ENCODE measurements at regions not wholly inside any gene's neighbourhood (a gene's known extent, or its start where the extent isn't known, plus 50 kb on each side); places are given as distances from the start of the nearest gene placed in this dataset.
"Not testable (repeated sequence)": the region's sequence is repeated elsewhere in the genome, so short reads cannot be mapped to it uniquely, and the experiment has no call there.

DNA sequence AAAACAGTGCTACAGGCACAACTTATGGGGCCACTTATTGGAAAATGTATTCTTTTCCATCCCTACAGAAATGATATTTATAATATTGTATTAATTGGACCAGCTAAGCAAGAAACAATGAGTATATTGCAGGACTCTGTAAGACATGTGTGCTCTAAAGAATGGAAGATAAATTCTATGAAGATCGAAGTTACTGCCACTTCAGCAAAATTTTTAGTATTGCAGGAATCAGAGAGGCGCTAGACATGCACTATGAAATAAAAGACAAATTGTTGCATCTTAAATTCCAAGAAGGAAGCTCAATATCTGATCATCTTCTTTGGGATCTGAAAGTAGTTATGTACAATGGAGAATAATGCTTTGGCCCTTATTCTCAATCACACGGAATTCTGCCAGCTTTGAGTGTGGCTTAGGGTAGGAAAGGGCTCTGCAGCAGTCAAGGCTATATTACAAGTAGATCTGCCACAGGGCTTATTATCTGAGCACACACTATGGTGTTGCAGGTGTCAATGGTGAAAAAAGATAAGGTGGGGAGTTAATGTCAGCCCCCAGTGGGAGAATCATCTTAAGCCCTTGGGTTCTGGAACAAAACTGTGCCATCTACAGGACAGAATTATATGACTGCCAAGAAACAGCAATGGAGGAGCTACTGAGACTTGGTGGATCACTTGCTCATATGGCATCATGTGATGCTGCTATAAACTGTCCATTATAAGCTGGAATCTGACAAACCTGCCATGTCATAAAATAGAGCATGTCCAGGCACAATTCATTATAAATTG is 334.0 kb upstream of the NDST3 start:
- peak; percentile 2 for DNase-seq

GRCh38 chr4:117702353-117702752 is 331.9 kb upstream of the NDST3 start:
- DNase-seq, result no peak

GRCh38 chr4:117704721-117705120 is 329.6 kb upstream of the NDST3 start:
- DNase-seq, result no peak

- DNase-seq, result no peak
These were observed 293.6 kb upstream of the NDST3 start for GRCh38 chr4:117740736-117741135.

GRCh38 chr4:117745379-117745778 is 288.9 kb upstream of the NDST3 start:
- not testable (repeated sequence) for DNase-seq

GRCh38 chr4:117755438-117755837 is 278.8 kb upstream of the NDST3 start:
- no peak for DNase-seq

GRCh38 chr4:117768610-117769009 is 265.7 kb upstream of the NDST3 start:
- no peak for DNase-seq

DNA sequence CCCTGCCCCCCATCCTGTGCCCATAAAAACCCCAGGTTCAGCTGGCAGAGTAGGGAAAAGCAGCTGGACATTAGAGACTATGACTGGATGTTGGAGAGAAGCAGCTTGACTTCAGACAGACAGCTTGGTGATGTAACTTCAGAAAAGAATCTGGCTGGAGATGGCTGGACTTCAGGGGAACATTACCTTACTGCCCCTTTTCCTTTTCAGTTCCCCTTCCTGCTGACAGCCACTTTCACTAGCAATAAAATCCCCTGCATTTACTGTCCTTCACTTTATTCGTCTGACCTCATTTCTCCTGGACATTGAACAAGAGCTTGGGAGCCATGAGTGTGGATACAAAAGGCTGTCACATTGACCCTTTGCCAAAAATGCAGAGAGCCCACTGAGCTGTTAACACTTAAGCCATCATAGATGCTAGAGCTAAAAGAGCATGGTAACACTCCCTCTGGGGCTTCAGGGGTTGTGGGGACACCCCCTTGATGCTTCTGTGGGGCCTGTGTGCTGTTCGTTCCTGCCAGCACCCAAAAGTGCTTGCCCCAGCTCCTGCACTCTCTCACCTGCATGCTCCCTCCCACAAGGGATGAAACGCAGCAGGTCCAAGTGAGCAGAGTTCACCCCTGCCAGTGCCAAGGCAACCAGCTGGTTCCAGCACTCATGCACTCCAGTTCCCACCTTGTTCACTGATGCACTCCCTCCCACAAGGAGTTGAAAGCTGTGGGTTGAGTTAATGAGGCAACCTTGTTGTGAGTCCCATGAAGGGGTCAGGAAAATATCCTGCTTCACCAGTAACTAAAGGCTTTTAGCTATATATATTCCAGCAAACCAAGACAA is 263.8 kb upstream of the NDST3 start:
- no peak for DNase-seq

DNA sequence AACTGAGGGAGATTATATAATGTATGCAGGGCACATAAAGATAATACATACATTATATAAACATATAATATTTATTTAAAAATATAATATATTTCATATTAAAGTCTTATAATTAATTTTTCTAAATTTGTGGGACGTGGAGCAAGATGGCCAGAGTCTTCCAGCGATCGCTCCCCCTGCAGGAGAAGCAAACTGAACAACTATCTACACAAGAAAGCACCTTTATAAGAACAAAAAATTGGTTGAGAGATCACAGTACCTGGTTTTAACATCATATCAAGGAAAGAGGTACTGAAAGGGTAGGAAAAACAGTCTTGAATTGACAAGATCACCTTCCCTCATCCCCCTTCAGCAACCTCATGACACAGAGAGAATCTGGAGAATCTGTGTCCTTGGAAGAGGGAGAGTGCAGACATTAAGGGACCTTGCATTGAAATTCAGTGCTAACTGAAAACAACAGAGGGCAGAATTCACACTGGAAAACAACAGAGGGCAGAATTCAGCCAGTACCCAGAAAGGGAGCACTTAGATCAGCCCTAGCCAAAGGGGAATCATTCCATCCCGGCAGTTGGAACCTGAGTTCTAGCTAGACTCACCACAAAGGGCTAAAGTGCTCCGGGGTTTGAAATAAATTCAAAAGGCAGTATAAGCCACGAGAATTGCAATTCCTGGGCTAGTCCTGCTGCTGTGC is 262.5 kb upstream of the NDST3 start:
- peak; percentile 13 for DNase-seq

- no peak for DNase-seq
These were observed 261.0 kb upstream of the NDST3 start for GRCh38 chr4:117773064-117773936.

- peak; percentile 86 for DNase-seq
These were observed 256.6 kb upstream of the NDST3 start for GRCh38 chr4:117777721-117778120.

DNA sequence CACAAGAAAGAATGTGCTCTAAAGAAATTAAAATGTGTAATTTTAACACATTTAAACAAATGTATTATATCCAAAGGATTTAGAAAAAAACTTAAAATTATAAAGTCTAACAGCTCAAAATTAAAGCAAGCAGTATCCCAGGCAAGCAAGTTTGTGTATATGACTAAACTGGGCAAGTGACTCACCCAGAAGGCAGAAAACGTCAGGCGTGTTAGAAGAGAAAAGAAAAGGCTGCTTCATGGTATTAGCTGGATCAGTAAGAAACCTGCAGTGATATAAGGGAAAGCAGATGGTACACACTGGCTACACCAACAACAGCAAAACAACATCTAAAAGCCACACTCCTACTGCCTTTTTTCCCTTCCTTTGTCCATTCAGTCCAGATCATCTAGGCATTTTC is 250.6 kb upstream of the NDST3 start:
- peak; percentile 59 for DNase-seq

- no peak for DNase-seq
These were observed 250.0 kb upstream of the NDST3 start for GRCh38 chr4:117784266-117784665.

GRCh38 chr4:117786566-117786965 is 247.7 kb upstream of the NDST3 start:
- DNase-seq, result no peak

DNA sequence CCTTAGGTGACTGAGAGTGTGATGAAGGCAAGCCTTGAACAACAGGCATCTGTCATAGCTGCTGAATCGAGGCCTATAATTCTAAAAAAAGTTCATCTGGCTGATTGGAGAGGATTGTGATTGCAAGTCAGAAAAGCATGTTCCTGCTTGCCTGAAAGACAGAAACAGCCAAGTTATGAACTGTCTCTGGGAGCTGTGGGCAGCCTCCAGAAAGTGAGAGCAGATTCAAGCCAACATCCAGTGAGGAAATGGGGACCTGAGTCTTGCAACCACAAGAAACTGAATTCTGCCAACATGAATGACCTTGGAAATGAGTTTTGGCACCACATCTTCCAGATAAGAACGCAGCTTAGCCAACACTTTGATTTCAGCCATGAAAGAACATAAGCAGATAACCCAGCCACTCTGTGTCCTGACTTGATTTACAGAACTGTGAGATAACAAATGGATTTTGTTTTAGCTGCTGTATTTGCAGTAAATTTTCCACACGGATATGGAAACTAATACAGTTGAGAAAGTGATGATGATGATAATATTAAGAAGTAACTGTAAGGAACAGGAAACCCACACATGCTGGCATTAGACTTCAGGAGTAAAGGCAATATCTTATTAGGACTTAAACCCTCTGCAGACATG is 240.3 kb upstream of the NDST3 start:
- peak; percentile 16 for DNase-seq

DNA sequence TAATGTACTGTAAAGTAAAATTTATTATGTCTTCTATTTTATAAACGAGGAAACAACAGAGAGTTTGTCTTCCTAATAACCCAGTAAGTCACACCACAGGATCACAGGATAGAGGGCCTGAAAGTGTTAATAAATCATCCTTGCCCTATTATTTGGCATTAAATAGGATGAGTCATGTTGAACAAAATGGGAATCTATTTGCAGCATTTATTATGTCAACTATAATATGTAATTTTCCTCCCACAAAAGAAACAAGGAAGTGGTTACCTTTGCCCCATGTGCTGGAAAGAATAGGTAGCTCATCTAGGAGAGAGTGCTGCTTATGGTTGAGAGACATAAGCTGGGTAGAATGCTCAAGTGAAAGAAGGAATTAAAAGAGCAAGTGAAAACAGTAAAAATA is 237.6 kb upstream of the NDST3 start:
- DNase-seq, result no peak

DNA sequence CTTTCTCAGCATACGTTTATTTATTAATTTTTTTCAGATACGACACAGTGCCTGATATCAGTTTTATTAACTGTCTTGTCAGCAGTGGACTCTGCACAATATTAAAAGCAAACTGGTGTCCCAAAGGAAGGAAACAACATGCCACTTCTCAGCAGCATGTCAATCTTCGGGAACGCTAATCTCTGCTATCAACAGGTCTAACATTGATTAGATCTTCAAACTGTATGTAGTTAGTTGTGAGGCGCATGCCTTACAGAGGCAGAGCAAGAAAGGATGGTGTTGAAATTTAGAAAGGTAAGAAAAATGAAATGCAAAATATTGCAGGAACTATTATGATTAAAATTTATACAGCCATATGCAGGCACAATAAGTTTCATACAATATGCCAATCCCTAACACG is 233.7 kb upstream of the NDST3 start:
- no peak for DNase-seq

- no peak for DNase-seq
These were observed 232.5 kb upstream of the NDST3 start for GRCh38 chr4:117801756-117802155.

DNA sequence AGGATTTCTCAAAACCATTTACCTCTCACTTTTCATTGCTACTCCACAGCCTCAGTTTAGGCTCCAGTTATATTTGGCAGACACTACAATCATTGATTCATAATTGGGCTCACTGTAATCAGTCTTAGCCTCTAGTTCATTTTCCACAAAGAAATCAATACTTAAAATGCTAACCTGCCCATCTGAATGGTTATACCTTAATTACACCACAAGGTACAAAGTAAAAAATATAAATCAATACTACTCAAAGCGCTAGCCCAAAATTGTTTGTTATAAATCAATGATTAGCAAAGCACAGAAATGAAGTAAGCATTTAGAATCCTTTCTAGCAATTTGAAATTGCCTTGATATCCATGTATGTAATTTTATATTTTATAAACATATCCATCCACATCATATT is 222.6 kb upstream of the NDST3 start:
- DNase-seq, result no peak

DNA sequence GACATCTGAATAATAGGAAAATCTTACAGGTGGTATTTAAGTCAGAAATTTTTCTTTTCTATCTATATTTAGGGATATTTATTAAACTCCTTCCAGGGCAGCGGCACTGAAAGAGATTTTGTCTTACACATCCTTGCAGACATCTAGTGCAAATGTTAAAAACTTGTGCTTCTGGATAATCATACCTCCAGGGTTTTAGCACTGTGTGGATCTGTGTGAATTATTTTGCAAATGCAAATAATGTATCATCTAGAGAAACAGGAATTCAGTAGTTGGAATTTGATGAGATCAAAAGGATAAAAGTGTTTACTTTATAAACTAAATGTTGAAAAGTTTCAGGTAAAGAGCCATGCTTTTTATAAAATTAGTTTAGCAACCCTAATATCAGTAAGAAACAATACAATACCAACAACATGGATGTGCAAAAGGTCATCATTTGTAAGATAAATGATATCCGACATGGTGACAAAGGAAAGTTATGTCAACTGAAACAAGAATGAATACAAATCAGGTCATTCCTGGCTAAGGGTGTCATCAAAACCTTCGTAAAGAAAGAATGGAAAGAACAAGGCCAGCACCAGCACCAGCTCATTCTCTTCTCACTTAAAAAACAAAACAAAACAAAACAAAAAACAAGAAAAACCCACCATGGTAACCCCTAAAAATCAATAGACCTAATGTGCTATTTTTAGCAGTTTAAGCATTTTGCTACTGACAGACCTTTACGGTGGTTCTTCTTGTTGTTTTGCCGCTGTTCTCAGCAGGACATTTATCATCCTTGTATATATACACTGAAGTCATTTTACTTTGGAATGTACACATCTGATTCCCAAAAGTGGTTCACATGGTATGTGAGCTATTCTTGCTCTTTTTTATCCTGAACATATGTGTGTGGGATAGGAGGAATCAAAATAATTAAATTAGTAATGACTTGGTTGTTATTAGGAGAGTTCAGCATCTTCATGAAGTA is 219.7 kb upstream of the NDST3 start:
- no peak for DNase-seq

- no peak for DNase-seq
These were observed 217.0 kb upstream of the NDST3 start for GRCh38 chr4:117817301-117817700.

Data from NCI-H226 (cell line).